GM23338 (cell line): ENCODE measurements at regions not wholly inside any gene's neighbourhood (a gene's known extent, or its start where the extent isn't known, plus 50 kb on each side); places are given as distances from the start of the nearest gene placed in this dataset.

ENCODE experiments used
- ATAC-seq: fragments of 200-7000 bp; cut with Tn5 transposase; 3 replicates; pipeline ENCODE4 v1.9.1; 2020
- DNase-seq: peaks from one replicate; pipeline ENCODE4 v3.0.0-alpha.2; 2015; ENCODE audit warnings: low spot score
- H2AFZ ChIP-seq: fragments of 200-600 bp; sonication (generic); 2 replicates; pipeline ENCODE4 v1.8.0; 2016; ENCODE audit warnings: antibody characterized with exemption, mild to moderate bottlenecking, moderate library complexity
- H3F3A ChIP-seq: fragments of 200-600 bp; sonication (generic); replicated peaks from 2 replicates; pipeline ENCODE4 v1.8.0; 2017; ENCODE audit warnings: antibody characterized with exemption, mixed run types, low read depth
- H3K27ac ChIP-seq: fragments of 200-600 bp; sonication (generic); 2 replicates; pipeline ENCODE4 v1.6.1; 2016; ENCODE audit warnings: low read depth
- H3K27me3 ChIP-seq: fragments of 200-600 bp; sonication (generic); 2 replicates; pipeline ENCODE4 v1.8.0; 2016; ENCODE audit warnings: mild to moderate bottlenecking, mixed run types, moderate library complexity; ENCODE audit not compliant: insufficient read depth
- H3K36me3 ChIP-seq: fragments of 200-600 bp; sonication (generic); 2 replicates; pipeline ENCODE4 v1.8.0; 2016; ENCODE audit warnings: mild to moderate bottlenecking; ENCODE audit not compliant: insufficient read depth
- H3K4me1 ChIP-seq: fragments of 200-600 bp; sonication (generic); 2 replicates; pipeline ENCODE4 v1.8.0; 2016; ENCODE audit warnings: mild to moderate bottlenecking, moderate library complexity; ENCODE audit not compliant: insufficient read depth
- H3K4me2 ChIP-seq: fragments of 200-600 bp; sonication (generic); 2 replicates; pipeline ENCODE4 v1.7.1; 2017; ENCODE audit warnings: mixed run types
- H3K4me3 ChIP-seq: fragments of 200-600 bp; sonication (generic); 2 replicates; pipeline ENCODE4 v1.6.1; 2016; ENCODE audit warnings: mixed run types
- H3K79me2 ChIP-seq: fragments of 200-600 bp; sonication (generic); replicated peaks from 2 replicates; pipeline ENCODE4 v1.8.0; 2017; ENCODE audit warnings: mild to moderate bottlenecking; ENCODE audit not compliant: insufficient read depth
- H3K9me2 ChIP-seq: fragments of 200-600 bp; sonication (generic); 2 replicates; pipeline ENCODE4 v1.8.0; 2017; ENCODE audit not compliant: insufficient read depth
- H4K20me1 ChIP-seq: fragments of 200-600 bp; sonication (generic); replicated peaks from 2 replicates; pipeline ENCODE4 v1.8.0; 2017; ENCODE audit warnings: mild to moderate bottlenecking; ENCODE audit not compliant: insufficient read depth
- H3K27ac Mint-ChIP-seq: 2 replicates; pipeline ENCODE4 v1.8.0; 2020; ENCODE audit warnings: inconsistent platforms, mild to moderate bottlenecking, moderate library complexity, mixed read lengths
- H3K27me3 Mint-ChIP-seq: 3 replicates; pipeline ENCODE4 v1.8.0; 2022; ENCODE audit warnings: low read depth, mild to moderate bottlenecking, moderate library complexity, mixed read lengths, inconsistent platforms; ENCODE audit not compliant: insufficient read depth, poor library complexity
- H3K36me3 Mint-ChIP-seq: 3 replicates; pipeline ENCODE4 v1.8.0; 2021; ENCODE audit warnings: low read depth, mild to moderate bottlenecking, inconsistent platforms, moderate library complexity, mixed read lengths
- H3K4me1 Mint-ChIP-seq: 3 replicates; pipeline ENCODE4 v1.8.0; 2020; ENCODE audit warnings: mild to moderate bottlenecking, inconsistent platforms, mixed read lengths
- H3K4me3 Mint-ChIP-seq: 3 replicates; pipeline ENCODE4 v1.8.0; 2021; ENCODE audit warnings: moderate library complexity, mild to moderate bottlenecking, inconsistent platforms, mixed read lengths
- H3K9me3 Mint-ChIP-seq: 3 replicates; pipeline ENCODE4 v1.8.0; 2020; ENCODE audit warnings: moderate library complexity, mild to moderate bottlenecking, inconsistent platforms, mixed read lengths
- CREB1 ChIP-seq: fragments of 250-450 bp; sonication (Bioruptor Pico); IDR thresholded peaks from 2 replicates; pipeline ENCODE4 v1.5.0; 2020; ENCODE audit warnings: low read depth, mild to moderate bottlenecking, moderate library complexity
- EZH2 ChIP-seq: fragments of 200-600 bp; sonication (generic); IDR thresholded peaks from one replicate; pipeline ENCODE4 v1.8.0; 2017; ENCODE audit warnings: antibody characterized with exemption, mild to moderate bottlenecking, low read depth; ENCODE audit not compliant: unreplicated experiment
- EZH2phosphoT487 ChIP-seq: fragments of 200-600 bp; sonication (generic); IDR thresholded peaks from one replicate; pipeline ENCODE4 v1.8.1; 2018; ENCODE audit warnings: antibody characterized with exemption; ENCODE audit not compliant: unreplicated experiment
- NANOG ChIP-seq: IDR thresholded peaks from 2 replicates; pipeline ENCODE4 v1.6.1; 2016; ENCODE audit warnings: antibody characterized with exemption, borderline replicate concordance
- POLR2AphosphoS5 ChIP-seq: IDR thresholded peaks from 2 replicates; pipeline ENCODE4 v1.6.1; 2016; ENCODE audit warnings: antibody characterized with exemption, low read depth
- STAT1 ChIP-seq: IDR thresholded peaks from one replicate; pipeline ENCODE4 v1.6.1; 2016; ENCODE audit warnings: antibody characterized with exemption; ENCODE audit not compliant: unreplicated experiment
- ZNF114 ChIP-seq: fragments of 250-450 bp; sonication (Bioruptor Pico); IDR thresholded peaks from 2 replicates; pipeline ENCODE4 v1.5.0; 2020; ENCODE audit warnings: mild to moderate bottlenecking, moderate library complexity
- TF ChIP-seq, protein P1 (sequence below): fragments of 250-450 bp; sonication (Bioruptor Pico); IDR thresholded peaks from 2 replicates; pipeline ENCODE4 v1.5.0; 2020; ENCODE audit warnings: mild to moderate bottlenecking, moderate library complexity
- TF ChIP-seq, protein P2 (sequence below): IDR thresholded peaks from one replicate; pipeline ENCODE4 v1.6.1; 2018; ENCODE audit warnings: antibody characterized with exemption; ENCODE audit not compliant: unreplicated experiment
- TF ChIP-seq, protein P3 (sequence below), 2 experiments: fragments of 200-600 bp in 1 of 2; sonication (generic) in 1 of 2; conservative IDR thresholded peaks; 2 replicates each; pipeline versions ENCODE4 v1.5.1 to v1.6.1; 2016 to 2017; ENCODE audit warnings: antibody characterized with exemption in 2 of 2, low read depth in 2 of 2, mild to moderate bottlenecking in 2 of 2, moderate library complexity in 1 of 2

GRCh38 chr1:102186536-102186935, 189.8 kb upstream of the OLFM3 start (continued):
- TF ChIP-seq, protein P1, sequence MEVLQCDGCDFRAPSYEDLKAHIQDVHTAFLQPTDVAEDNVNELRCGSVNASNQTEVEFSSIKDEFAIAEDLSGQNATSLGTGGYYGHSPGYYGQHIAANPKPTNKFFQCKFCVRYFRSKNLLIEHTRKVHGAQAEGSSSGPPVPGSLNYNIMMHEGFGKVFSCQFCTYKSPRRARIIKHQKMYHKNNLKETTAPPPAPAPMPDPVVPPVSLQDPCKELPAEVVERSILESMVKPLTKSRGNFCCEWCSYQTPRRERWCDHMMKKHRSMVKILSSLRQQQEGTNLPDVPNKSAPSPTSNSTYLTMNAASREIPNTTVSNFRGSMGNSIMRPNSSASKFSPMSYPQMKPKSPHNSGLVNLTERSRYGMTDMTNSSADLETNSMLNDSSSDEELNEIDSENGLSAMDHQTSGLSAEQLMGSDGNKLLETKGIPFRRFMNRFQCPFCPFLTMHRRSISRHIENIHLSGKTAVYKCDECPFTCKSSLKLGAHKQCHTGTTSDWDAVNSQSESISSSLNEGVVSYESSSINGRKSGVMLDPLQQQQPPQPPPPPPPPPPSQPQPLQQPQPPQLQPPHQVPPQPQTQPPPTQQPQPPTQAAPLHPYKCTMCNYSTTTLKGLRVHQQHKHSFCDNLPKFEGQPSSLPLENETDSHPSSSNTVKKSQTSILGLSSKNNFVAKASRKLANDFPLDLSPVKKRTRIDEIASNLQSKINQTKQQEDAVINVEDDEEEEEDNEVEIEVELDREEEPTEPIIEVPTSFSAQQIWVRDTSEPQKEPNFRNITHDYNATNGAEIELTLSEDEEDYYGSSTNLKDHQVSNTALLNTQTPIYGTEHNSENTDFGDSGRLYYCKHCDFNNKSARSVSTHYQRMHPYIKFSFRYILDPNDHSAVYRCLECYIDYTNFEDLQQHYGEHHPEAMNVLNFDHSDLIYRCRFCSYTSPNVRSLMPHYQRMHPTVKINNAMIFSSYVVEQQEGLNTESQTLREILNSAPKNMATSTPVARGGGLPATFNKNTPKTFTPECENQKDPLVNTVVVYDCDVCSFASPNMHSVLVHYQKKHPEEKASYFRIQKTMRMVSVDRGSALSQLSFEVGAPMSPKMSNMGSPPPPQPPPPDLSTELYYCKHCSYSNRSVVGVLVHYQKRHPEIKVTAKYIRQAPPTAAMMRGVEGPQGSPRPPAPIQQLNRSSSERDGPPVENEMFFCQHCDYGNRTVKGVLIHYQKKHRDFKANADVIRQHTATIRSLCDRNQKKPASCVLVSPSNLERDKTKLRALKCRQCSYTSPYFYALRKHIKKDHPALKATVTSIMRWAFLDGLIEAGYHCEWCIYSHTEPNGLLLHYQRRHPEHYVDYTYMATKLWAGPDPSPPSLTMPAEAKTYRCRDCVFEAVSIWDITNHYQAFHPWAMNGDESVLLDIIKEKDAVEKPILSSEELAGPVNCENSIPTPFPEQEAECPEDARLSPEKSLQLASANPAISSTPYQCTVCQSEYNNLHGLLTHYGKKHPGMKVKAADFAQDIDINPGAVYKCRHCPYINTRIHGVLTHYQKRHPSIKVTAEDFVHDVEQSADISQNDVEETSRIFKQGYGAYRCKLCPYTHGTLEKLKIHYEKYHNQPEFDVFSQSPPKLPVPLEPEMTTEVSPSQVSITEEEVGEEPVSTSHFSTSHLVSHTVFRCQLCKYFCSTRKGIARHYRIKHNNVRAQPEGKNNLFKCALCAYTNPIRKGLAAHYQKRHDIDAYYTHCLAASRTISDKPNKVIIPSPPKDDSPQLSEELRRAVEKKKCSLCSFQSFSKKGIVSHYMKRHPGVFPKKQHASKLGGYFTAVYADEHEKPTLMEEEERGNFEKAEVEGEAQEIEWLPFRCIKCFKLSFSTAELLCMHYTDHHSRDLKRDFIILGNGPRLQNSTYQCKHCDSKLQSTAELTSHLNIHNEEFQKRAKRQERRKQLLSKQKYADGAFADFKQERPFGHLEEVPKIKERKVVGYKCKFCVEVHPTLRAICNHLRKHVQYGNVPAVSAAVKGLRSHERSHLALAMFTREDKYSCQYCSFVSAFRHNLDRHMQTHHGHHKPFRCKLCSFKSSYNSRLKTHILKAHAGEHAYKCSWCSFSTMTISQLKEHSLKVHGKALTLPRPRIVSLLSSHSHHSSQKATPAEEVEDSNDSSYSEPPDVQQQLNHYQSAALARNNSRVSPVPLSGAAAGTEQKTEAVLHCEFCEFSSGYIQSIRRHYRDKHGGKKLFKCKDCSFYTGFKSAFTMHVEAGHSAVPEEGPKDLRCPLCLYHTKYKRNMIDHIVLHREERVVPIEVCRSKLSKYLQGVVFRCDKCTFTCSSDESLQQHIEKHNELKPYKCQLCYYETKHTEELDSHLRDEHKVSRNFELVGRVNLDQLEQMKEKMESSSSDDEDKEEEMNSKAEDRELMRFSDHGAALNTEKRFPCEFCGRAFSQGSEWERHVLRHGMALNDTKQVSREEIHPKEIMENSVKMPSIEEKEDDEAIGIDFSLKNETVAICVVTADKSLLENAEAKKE, result no peak
- TF ChIP-seq EZH2, result no peak
- TF ChIP-seq NANOG, result no peak
- TF ChIP-seq, protein P2, sequence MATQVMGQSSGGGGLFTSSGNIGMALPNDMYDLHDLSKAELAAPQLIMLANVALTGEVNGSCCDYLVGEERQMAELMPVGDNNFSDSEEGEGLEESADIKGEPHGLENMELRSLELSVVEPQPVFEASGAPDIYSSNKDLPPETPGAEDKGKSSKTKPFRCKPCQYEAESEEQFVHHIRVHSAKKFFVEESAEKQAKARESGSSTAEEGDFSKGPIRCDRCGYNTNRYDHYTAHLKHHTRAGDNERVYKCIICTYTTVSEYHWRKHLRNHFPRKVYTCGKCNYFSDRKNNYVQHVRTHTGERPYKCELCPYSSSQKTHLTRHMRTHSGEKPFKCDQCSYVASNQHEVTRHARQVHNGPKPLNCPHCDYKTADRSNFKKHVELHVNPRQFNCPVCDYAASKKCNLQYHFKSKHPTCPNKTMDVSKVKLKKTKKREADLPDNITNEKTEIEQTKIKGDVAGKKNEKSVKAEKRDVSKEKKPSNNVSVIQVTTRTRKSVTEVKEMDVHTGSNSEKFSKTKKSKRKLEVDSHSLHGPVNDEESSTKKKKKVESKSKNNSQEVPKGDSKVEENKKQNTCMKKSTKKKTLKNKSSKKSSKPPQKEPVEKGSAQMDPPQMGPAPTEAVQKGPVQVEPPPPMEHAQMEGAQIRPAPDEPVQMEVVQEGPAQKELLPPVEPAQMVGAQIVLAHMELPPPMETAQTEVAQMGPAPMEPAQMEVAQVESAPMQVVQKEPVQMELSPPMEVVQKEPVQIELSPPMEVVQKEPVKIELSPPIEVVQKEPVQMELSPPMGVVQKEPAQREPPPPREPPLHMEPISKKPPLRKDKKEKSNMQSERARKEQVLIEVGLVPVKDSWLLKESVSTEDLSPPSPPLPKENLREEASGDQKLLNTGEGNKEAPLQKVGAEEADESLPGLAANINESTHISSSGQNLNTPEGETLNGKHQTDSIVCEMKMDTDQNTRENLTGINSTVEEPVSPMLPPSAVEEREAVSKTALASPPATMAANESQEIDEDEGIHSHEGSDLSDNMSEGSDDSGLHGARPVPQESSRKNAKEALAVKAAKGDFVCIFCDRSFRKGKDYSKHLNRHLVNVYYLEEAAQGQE, result no peak

- no peaks in the 10 kb centered on the region for H3K27me3 ChIP-seq
- ATAC-seq (no peak), DNase-seq (no peak)
- Mint-ChIP-seq H3K9me3 (no peaks in the 10 kb centered on the region), H3K36me3 (no peaks in the 10 kb centered on the region), H3K27me3 (peaks cover 3% of the 10 kb centered on the region), H3K4me3 (no peak overlapping the region), H3K27ac (no peak overlapping the region), H3K4me1 (peaks cover 6% of the 10 kb centered on the region; the same call in 1 of the 3 replicates)
- H3K4me3 ChIP-seq, result no peak overlapping the region
- no peaks in the 10 kb centered on the region for H3F3A ChIP-seq
- no peaks in the 10 kb centered on the region for H3K79me2 ChIP-seq
- no peak overlapping the region for H3K4me2 ChIP-seq
- H3K4me1 ChIP-seq, result no peaks in the 10 kb centered on the region
- H3K9me2 ChIP-seq, result 0 out of 2 replicates have a peak, but pooled peaks cover 6% of the 10 kb centered on the region
- H3K27ac ChIP-seq, result no peak overlapping the region
- no peaks in the 10 kb centered on the region for H3K36me3 ChIP-seq
- H2AFZ ChIP-seq, result no peak overlapping the region
- no peaks in the 10 kb centered on the region for H4K20me1 ChIP-seq
- TF ChIP-seq STAT1, result no peak
- no peak for TF ChIP-seq NANOG
- TF ChIP-seq, protein P3, sequence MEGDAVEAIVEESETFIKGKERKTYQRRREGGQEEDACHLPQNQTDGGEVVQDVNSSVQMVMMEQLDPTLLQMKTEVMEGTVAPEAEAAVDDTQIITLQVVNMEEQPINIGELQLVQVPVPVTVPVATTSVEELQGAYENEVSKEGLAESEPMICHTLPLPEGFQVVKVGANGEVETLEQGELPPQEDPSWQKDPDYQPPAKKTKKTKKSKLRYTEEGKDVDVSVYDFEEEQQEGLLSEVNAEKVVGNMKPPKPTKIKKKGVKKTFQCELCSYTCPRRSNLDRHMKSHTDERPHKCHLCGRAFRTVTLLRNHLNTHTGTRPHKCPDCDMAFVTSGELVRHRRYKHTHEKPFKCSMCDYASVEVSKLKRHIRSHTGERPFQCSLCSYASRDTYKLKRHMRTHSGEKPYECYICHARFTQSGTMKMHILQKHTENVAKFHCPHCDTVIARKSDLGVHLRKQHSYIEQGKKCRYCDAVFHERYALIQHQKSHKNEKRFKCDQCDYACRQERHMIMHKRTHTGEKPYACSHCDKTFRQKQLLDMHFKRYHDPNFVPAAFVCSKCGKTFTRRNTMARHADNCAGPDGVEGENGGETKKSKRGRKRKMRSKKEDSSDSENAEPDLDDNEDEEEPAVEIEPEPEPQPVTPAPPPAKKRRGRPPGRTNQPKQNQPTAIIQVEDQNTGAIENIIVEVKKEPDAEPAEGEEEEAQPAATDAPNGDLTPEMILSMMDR (conservative IDR thresholded peaks at IDR 0.05; ENCODE audit: low read depth in 2 of 2), result no peak
- no peak for TF ChIP-seq CREB1 (CRISPR knock-in tag)
- TF ChIP-seq ZNF114 (CRISPR knock-in tag), result no peak
- TF ChIP-seq EZH2phosphoT487, result no peak
- TF ChIP-seq POLR2AphosphoS5, result no peak
- TF ChIP-seq EZH2, result no peak
Measured at GRCh38 chr1:102185260-102185659, 188.5 kb upstream of the OLFM3 start.
